NCI-H1092 treated with DMSO at 0.1 percent for 48 hours (cell line): ENCODE measurements at regions not wholly inside any gene's neighbourhood (a gene's known extent, or its start where the extent isn't known, plus 50 kb on each side); places are given as distances from the start of the nearest gene placed in this dataset.

Experiments used
- DNase-seq: peaks from one replicate; lab custom pipeline; 2025; lab: John Stamatoyannopoulos, UW

GRCh38 chr22:44442186-44442815 is 55.7 kb downstream of the RTL6 start:
- no peak for DNase-seq

GRCh38 chr22:44441401-44442185 is 56.4 kb downstream of the RTL6 start:
- no peak for DNase-seq

GRCh38 chr22:44440224-44441160 is 57.5 kb downstream of the RTL6 start:
- no peak for DNase-seq

- DNase-seq, result no peak
These were observed 58.4 kb downstream of the RTL6 start for GRCh38 chr22:44439356-44440223.

GRCh38 chr22:44438481-44439131 is 59.4 kb downstream of the RTL6 start:
- DNase-seq, result no peak

GRCh38 chr22:44438056-44438455 is 60.0 kb downstream of the RTL6 start:
- no peak for DNase-seq

- no peak for DNase-seq
These were observed 60.6 kb downstream of the RTL6 start for GRCh38 chr22:44437216-44438055.

- DNase-seq, result no peak
These were observed 61.3 kb downstream of the RTL6 start for GRCh38 chr22:44436736-44437135.

- DNase-seq, result no peak
These were observed 66.8 kb downstream of the RTL6 start for GRCh38 chr22:44431256-44431655.

- no peak for DNase-seq
These were observed 67.3 kb downstream of the RTL6 start for GRCh38 chr22:44430716-44431115.

- DNase-seq, result no peak
These were observed 68.0 kb downstream of the RTL6 start for GRCh38 chr22:44429941-44430587.

- DNase-seq, result no peak
These were observed 68.8 kb downstream of the RTL6 start for GRCh38 chr22:44428941-44429830.

- no peak for DNase-seq
These were observed 70.2 kb downstream of the RTL6 start for GRCh38 chr22:44427611-44428470.

GRCh38 chr22:44426981-44427380 is 71.1 kb downstream of the RTL6 start:
- no peak for DNase-seq

GRCh38 chr22:44425694-44426045 is 72.4 kb downstream of the RTL6 start:
- no peak for DNase-seq

GRCh38 chr22:44424867-44425693 is 73.0 kb downstream of the RTL6 start:
- DNase-seq, result no peak

- DNase-seq, result no peak
These were observed 73.7 kb downstream of the RTL6 start for GRCh38 chr22:44424359-44424682.
